HTR-8/SVneo (cell line): ENCODE measurements at regions not wholly inside any gene's neighbourhood (a gene's known extent, or its start where the extent isn't known, plus 50 kb on each side); places are given as distances from the start of the nearest gene placed in this dataset.
A peak's percentile ranks its signal among the peaks of the same experiment; 100 is the strongest.
"Not testable (repeated sequence)": the region's sequence is repeated elsewhere in the genome, so short reads cannot be mapped to it uniquely, and the experiment has no call there.

ENCODE experiments used
- DNase-seq: peaks from one replicate; pipeline ENCODE4 v3.0.0; 2011; ENCODE audit warnings: low spot score, mixed read lengths; ENCODE audit not compliant: insufficient read length
- FAIRE-seq: peaks from 2 replicates; lab custom pipeline; 2011; peaks lifted over from hg19 to GRCh38; lab: Jason Lieb, UNC

DNA sequence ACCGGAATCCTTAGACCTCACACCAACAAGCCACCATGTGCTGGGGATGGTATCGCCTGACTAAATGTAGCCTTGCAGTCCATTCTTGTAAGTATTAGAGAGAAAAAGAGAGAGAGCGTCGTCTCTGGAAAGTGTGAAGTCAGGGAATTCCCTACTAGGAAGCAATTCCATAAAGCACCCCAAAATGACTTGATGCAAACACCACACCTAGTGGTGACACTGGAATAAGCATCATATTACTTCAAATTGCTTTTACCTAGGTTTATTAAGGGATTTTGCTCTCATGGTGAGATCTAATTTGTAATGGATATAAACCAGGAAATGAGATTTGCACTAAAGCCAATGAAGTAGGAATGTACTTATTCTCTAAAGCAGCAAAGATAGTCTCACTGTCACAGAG lies 111.4 kb upstream of the METTL9 start:
- DNase-seq, FAIRE-seq: not testable (repeated sequence)

DNA sequence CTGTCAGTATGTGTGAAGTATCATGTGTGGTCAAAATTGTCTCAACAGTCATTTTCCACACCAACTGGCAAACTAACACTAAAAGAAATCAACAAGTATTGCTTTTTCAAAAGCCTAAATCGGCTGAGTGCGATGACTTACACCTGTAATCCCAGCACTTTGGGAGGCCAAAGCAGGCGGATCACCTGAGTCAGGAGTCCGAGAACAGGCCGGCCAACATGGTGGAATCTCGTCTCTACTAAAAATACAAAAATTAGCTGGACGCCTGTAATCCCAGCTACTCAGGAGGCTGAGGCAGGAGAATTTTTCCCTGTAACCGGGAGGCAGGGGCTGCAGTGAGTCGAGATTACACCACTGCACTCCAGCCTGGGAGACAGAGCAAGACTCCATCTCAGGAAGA lies 100.3 kb upstream of the METTL9 start:
- not testable (repeated sequence) for FAIRE-seq, DNase-seq

- not testable (repeated sequence) for FAIRE-seq, DNase-seq
Observed at GRCh38 chr16:21501223-21501868, 98.0 kb upstream of the METTL9 start.

- DNase-seq (peak; percentile 90), FAIRE-seq (no peak)
Observed at GRCh38 chr16:21501869-21502667, 97.3 kb upstream of the METTL9 start.

DNA sequence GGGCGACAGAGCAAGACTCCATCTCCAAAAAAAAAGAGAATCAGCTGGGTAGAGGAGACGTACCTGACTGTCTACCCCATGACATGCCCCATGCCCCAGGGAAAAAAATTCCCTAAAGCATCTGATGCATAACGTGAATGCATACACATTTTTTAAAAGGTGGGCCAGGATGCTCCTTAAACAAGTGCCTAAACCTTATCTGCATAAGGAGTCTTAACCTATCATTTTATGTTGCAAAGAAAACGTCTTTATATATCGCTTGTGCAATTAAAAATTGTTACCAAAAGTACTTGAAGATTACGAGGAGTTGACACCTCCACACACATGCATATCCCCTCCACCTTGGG lies 95.8 kb upstream of the METTL9 start:
- FAIRE-seq = not testable (repeated sequence)

DNA sequence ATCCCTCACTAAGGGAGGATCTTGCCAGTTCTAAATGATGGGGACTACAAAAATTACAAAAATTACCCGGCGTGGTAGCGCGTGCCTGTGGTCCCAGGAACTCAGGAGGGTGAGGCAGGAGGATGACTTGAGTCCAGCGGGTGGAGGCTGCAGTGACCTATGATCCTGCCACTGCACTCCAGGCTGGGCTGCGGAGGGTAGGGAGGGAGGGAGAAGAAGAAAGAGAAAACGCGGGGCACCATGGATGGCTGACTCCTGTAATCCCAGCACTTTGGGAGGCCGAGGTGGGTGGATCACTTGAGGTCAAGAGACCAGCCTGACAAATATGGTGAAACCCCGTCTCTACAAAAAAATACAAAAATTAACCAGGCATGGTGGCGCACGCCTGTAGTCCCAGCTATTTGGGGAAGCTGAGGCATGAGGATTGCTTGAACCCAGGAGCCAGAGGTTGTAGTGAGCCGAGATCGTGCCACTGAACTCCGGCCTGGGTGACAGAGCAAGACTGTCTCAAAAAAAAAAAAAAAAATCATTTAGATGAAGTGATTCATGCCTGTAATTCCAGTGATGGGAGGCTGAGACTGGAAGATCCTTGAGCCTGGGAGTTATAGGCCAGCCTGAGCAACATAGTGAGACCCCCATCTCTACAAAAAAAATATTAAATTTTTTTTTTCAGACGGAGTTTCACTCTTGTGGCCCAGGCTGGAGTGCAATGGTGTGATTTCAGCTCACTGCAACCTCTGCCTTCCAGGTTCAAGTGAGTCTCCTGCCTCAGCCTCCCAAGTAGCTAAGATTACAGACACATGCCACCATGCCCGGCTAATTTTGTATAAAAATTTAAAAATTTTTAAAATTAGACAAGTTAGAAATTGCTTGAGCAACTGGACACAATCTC lies 95.2 kb upstream of the METTL9 start:
- FAIRE-seq, DNase-seq: not testable (repeated sequence)

More for the DNA sequence above, 95.8 kb upstream of the METTL9 start:
- not testable (repeated sequence) for DNase-seq

DNA sequence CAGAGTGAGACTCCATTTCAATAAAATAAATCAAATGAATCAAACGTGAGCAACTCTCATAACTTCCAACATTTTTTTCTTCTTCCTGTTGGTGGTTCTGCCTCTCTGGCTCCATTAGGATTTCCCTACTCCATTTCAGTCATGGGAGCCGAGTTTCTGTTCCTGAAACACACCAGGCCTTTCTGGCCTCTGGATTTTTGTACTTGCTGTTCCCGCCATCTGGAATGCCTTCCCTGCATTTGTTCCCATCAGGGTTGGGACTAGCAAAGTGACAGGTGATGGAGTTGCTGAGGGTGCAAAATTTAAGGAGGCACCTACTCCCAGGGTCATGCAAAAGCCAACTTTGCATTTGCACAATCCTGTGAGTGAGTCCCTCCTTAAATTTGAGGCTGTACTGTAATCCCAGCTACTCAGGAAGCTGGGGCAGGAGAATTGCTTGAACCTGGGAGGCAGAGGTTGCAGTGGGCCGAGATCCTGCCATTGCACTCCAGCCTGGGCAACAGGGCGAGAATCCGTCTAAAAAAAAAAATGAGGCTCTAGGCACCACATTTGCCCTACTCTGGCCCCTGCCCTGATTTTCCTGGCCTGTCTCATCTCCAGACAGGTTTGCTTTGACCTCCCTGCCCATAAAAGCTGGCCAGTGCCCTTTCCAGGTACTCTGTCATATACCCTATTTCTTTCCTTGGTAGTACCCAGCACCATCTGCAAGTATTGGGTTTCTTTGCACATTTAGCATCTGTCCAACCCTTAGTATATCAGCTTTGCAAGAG lies 93.4 kb upstream of the METTL9 start:
- DNase-seq, FAIRE-seq: not testable (repeated sequence)

DNA sequence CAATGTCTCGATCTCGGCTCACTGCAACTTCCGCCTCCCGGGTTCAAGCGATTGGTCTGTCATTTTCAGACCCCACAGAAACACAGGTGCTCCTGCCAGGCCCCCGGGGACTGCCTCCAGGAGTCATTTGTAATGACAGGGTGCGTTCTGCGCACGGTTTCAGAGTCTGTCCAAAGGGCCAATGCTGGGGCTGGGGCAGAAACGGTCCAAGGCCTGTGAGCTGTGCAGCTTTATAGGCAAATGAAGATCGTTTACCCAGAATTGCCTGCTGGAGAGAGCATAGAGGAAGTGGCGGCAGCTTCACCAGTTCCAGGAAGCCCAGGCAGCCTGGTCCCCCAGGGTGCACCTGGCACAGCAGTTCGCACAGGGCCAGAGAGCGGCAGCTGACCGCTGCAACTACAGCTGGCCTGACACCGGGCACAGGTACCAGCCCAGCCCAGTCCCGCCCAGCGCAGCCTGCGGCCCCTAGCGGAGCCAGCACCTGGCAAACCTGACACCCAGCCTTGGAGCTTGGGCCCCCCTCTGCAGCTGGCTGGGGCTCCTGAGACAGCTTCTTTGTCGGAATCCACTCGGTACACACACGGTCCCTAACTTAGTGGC lies 92.4 kb upstream of the METTL9 start:
- FAIRE-seq = not testable (repeated sequence)

GRCh38 chr16:21507631-21508305 lies 91.6 kb upstream of the METTL9 start:
- not testable (repeated sequence) for FAIRE-seq, DNase-seq

More for the DNA sequence above, 92.4 kb upstream of the METTL9 start:
- not testable (repeated sequence) for DNase-seq

GRCh38 chr16:21508661-21509436 lies 90.5 kb upstream of the METTL9 start:
- DNase-seq, FAIRE-seq: not testable (repeated sequence)

DNA sequence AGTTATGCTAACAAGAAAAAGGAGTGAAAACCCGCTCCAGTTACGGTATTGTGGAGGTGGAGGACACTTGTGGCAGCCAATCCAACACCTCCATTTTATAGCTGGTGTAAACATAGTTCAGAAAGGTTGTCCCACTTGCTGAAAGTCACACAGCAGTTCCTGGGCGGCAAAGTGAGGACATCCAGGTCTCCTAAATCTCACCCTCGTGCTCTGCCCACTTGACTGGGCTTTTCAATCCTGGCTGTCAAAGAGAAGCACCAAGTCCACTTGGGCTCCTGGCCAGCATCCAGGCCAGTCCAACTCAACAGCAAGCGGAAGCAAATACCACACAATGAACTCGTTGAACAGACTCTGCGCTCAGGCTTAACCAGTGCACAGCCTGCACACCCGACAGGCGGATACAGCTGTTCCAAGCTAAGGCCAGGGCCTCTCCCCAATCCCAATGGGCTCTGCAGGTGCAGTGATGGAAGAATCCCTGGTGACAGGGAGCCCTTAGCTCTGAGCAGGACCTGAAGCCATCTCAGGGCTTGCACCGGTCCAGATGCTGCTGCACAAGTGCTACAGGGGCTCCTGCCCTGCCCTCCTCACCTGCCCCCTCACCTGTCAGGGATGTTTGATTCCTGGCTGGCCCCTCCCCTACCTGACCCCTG lies 89.8 kb upstream of the METTL9 start:
- FAIRE-seq, DNase-seq: not testable (repeated sequence)

DNA sequence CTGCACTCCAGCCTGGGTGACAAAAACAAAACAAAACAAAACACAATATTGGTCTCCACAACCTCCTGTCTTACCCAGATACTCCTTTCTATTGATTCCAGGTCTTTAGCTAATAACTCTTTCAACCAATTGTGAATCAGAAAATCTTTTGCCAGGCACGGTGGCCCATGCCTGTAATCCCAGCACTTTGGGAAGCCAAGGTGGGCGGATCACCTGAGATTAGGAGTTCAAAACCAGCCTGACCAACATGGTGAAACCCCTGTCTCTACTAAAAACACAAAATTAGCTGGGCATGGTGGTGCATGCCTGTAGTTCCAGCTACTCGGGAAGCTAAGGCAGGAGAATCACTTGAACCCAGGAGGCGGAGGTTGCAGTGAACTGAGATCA lies 88.5 kb upstream of the METTL9 start:
- not testable (repeated sequence) for FAIRE-seq, DNase-seq

GRCh38 chr16:21511315-21512210 lies 87.8 kb upstream of the METTL9 start:
- not testable (repeated sequence) for FAIRE-seq, DNase-seq

- not testable (repeated sequence) for DNase-seq, FAIRE-seq
Observed at GRCh38 chr16:21512280-21513192, 86.8 kb upstream of the METTL9 start.

DNA sequence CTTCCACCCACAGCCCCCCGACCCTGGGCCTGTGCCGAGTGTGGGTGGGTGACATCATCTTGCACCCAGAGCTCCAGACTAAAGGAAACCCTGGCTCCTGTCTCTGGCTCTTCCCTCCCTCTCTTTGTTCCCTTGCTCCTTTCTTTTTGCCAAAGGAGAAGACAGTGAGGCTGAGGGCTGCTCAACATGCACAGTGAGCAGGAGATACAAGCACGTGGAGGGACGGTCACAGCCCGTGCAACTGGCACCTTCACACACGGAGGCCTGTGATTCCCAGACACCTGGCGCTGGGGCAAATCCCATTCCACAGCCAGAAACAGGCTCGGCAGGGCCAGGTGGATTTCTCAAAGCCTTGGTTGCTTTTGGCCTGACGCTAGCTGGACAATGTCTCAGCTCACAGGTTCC lies 86.0 kb upstream of the METTL9 start:
- FAIRE-seq, DNase-seq: not testable (repeated sequence)
